Esophagus squamous epithelium (tissue), 4 donors: ENCODE measurements at regions not wholly inside any gene's neighbourhood (a gene's known extent, or its start where the extent isn't known, plus 50 kb on each side); places are given as distances from the start of the nearest gene placed in this dataset.

Experiments used
- POLR2A ChIP-seq, 4 donors: fragments of 450-650 bp; IDR thresholded peaks; one replicate each; pipeline ENCODE4 v1.6.1; 2017; ENCODE audit warnings: antibody characterized with exemption in 4 of 4, mild to moderate bottlenecking in 4 of 4, moderate library complexity in 3 of 4
- TF ChIP-seq, protein P1 (sequence below), 6 experiments: fragments of 450-650 bp in 4 of 6; fragments of 200-600 bp in 2 of 6; sonication (generic) in 2 of 6; IDR thresholded peaks; one replicate each; pipeline ENCODE4 v1.5.1; 2016 to 2019; ENCODE audit warnings: antibody characterized with exemption in 6 of 6, mild to moderate bottlenecking in 4 of 6, moderate library complexity in 4 of 6

DNA sequence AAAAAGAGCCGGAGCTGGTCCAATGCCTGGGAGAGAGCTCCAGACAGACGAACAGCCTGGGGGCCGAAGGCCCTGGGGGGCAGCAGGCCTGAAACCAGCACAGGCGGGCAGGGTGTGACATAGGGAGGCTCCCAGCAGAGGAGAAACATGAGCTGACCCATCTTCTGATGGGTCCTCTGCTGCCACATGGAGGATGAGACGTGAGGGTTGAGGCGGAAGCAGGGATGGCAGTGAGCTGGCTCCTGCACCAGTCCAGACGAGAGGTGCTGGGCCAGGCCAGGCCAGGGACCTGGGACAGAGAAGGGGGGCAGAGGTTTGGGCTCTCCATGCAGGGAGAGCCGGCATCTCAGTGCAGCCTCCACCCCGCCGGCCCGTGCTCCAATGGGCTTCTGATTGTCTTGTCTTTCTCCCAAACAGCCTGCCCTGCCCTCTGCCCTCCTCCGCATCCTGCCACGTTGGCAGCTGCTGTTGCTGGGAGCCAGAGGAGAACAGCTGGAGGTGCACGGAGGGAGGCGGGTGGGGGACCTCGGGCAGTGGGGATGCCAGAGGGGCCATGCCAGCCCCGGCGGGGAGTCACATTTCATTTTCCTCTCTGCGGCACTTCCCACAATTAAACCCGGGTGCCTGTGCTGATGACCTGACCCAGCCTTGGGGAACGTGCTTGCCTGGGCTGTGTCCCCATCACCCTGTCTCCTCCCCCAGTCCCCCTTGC is 139.1 kb upstream of the GSE1 start:
- TF ChIP-seq, protein P1, sequence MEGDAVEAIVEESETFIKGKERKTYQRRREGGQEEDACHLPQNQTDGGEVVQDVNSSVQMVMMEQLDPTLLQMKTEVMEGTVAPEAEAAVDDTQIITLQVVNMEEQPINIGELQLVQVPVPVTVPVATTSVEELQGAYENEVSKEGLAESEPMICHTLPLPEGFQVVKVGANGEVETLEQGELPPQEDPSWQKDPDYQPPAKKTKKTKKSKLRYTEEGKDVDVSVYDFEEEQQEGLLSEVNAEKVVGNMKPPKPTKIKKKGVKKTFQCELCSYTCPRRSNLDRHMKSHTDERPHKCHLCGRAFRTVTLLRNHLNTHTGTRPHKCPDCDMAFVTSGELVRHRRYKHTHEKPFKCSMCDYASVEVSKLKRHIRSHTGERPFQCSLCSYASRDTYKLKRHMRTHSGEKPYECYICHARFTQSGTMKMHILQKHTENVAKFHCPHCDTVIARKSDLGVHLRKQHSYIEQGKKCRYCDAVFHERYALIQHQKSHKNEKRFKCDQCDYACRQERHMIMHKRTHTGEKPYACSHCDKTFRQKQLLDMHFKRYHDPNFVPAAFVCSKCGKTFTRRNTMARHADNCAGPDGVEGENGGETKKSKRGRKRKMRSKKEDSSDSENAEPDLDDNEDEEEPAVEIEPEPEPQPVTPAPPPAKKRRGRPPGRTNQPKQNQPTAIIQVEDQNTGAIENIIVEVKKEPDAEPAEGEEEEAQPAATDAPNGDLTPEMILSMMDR (IDR thresholded peaks at IDR 0.05): no peak
- TF ChIP-seq POLR2A (IDR thresholded peaks at IDR 0.05): no peak
